ENCODE measurements at regions not wholly inside any gene's neighbourhood (a gene's known extent, or its start where the extent isn't known, plus 50 kb on each side); places are given as distances from the start of the nearest gene placed in this dataset.

DNA sequence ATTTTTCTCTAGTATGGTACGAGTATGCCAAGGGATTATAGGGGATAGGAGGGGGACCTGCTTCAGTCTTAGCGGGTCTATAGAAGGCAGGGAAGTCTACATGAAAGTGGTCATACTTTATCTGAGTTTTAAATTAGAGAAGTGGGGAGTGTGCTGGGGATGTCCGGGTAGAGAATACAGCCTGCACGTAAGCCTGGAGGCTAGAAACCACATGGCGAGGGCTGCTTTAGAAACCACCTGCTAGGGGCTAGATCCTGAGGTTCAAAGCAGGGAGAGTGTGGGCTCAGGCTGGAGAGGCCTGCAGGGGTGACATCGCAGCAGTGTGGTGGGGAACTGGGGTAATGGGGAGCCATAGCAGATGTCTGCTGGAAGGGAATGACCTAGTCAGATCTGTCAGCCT, 85.2 kb downstream of the VEGFA start:
- H3K9me3 ChIP-seq (replicated peaks; ENCODE audit: control insufficient read depth, insufficient read depth, low read length), result no peaks in the 10 kb centered on the region
- TF ChIP-seq, protein P1, sequence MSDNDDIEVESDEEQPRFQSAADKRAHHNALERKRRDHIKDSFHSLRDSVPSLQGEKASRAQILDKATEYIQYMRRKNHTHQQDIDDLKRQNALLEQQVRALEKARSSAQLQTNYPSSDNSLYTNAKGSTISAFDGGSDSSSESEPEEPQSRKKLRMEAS (IDR thresholded peaks at IDR 0.05; ENCODE audit: insufficient read depth, insufficient read length), result no peak
- TF ChIP-seq POLR2AphosphoS5 (IDR thresholded peaks at IDR 0.05; ENCODE audit: insufficient read depth, low read depth, low read length) (no peak), JUN (IDR thresholded peaks at IDR 0.05; ENCODE audit: borderline replicate concordance, insufficient read depth, insufficient read length, low read depth) (no peak), FOS (IDR thresholded peaks at IDR 0.05; ENCODE audit: borderline replicate concordance, insufficient read depth, low read length) (no peak), GATA2 (IDR thresholded peaks at IDR 0.05; ENCODE audit: insufficient read depth, insufficient read length, low read depth, low read length) (no peak)
- BruUV-seq (replicated peaks), result no TSS peak
- no peak overlapping the region for H3K4me3 ChIP-seq (replicated peaks in 1 of 3; ENCODE audit: insufficient read depth in 1 of 3, low read depth in 1 of 3, low read length in 3 of 3)
- ChIA-PET POLR2A (no interaction called here), CTCF (interaction anchor here (0.8 to 2.8 kb wide), 6 partner anchors 11 to 224 kb away, joined by 3 to 28 read pairs (median 4); no protein-coding TSS in a partner anchor)
- no peak overlapping the region for H3K9ac ChIP-seq (replicated peaks; ENCODE audit: extremely low read depth, insufficient read depth, low read length)
- no peaks in the 10 kb centered on the region for H3K36me3 ChIP-seq (ENCODE audit: control insufficient read depth in 2 of 2, extremely low read depth in 1 of 2, insufficient read depth in 2 of 2, low read length in 2 of 2)
- H3K27me3 ChIP-seq (ENCODE audit: control insufficient read depth in 2 of 2, insufficient read depth in 2 of 2, low read length in 2 of 2), result peaks cover 0 to 2% of the 10 kb centered on the region in 2 experiments
- no peaks in the 10 kb centered on the region for H4K20me1 ChIP-seq (replicated peaks; ENCODE audit: control insufficient read depth, extremely low read depth, insufficient read depth, low read length)
- H3K4me1 ChIP-seq (ENCODE audit: control insufficient read depth, extremely low read depth, insufficient read depth, low read length), result no peaks in the 10 kb centered on the region
- dilution Hi-C loops (cut with MboI; ENCODE audit: extremely low pct_ligation_motif_present, low sequenced_read_pairs), result no loop called here
- no peaks in the 10 kb centered on the region for H3K9me1 ChIP-seq (replicated peaks; ENCODE audit: control insufficient read depth, extremely low read depth, insufficient read depth, low read length)
- intact Hi-C loops (cut with micrococcal nuclease), result no loop called here
- DNase-seq (ENCODE audit: low read depth, low spot score) (no peak), FAIRE-seq (no peak)
- no peak overlapping the region for H3K4me2 ChIP-seq (ENCODE audit: insufficient read depth, low read length)
- no peaks in the 10 kb centered on the region for H3K79me2 ChIP-seq (ENCODE audit: control insufficient read depth, insufficient read depth, low read length)
- no peak overlapping the region for H3K27ac ChIP-seq (ENCODE audit: insufficient read depth, low read depth, low read length)
- H2AFZ ChIP-seq (ENCODE audit: low read depth, low read length), result no peak overlapping the region

DNA sequence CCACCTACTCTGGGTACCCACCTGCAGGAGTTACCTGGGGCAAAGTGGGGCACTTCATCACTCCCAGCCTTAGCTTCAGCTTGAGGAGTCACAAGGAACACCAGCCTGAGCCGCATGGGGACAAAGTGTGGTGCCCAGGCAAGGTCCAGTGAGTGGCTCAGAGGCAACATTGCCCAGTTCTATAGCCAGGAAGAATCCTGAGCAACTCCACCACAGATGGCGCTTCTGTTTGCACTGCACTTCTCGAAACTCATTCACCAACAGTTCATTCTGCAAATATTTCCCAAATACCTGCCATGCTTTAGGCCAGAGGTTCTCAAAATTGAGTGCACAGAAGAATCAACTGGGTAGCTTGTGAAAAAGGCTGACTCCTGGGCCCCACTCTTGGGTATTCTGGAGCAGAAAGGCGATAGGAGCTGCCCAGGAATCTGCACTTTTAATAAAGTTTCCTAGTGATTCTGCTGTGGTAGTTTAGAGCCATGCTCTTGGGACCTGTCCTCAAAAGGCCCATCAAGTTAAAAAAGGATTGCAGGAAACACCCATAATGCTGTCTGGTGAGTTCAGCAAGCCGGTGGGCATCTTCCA, 83.1 kb downstream of the VEGFA start:
- H3K9ac ChIP-seq (replicated peaks; ENCODE audit: extremely low read depth, insufficient read depth, low read length), result no peak overlapping the region
- POLR2A ChIA-PET, result no interaction called here
- H2AFZ ChIP-seq (ENCODE audit: low read depth, low read length), result no peak overlapping the region
- H3K4me2 ChIP-seq (ENCODE audit: insufficient read depth, low read length), result no peak overlapping the region
- FAIRE-seq, result no peak
- no peak for DNase-seq (ENCODE audit: low read depth, low spot score)
- no peaks in the 10 kb centered on the region for H4K20me1 ChIP-seq (replicated peaks; ENCODE audit: control insufficient read depth, extremely low read depth, insufficient read depth, low read length)
- intact Hi-C loops (cut with micrococcal nuclease), result no loop called here
- CTCF ChIA-PET, result interaction anchor here (1.3 kb wide), 1 partner anchor 13 kb away, joined by 4 read pairs; no protein-coding TSS in a partner anchor
- peaks cover 0 to 7% of the 10 kb centered on the region in 2 experiments for H3K27me3 ChIP-seq (ENCODE audit: control insufficient read depth in 2 of 2, insufficient read depth in 2 of 2, low read length in 2 of 2)
- H3K9me3 ChIP-seq (replicated peaks; ENCODE audit: control insufficient read depth, insufficient read depth, low read length), result no peaks in the 10 kb centered on the region
- H3K4me3 ChIP-seq (replicated peaks in 1 of 3; ENCODE audit: insufficient read depth in 1 of 3, low read depth in 1 of 3, low read length in 3 of 3), result no peak overlapping the region
- no peaks in the 10 kb centered on the region for H3K4me1 ChIP-seq (ENCODE audit: control insufficient read depth, extremely low read depth, insufficient read depth, low read length)
- H3K36me3 ChIP-seq (ENCODE audit: control insufficient read depth in 2 of 2, extremely low read depth in 1 of 2, insufficient read depth in 2 of 2, low read length in 2 of 2), result no peaks in the 10 kb centered on the region
- no peaks in the 10 kb centered on the region for H3K79me2 ChIP-seq (ENCODE audit: control insufficient read depth, insufficient read depth, low read length)
- dilution Hi-C loops (cut with MboI; ENCODE audit: extremely low pct_ligation_motif_present, low sequenced_read_pairs), result no loop called here
- no peak overlapping the region for H3K27ac ChIP-seq (ENCODE audit: insufficient read depth, low read depth, low read length)
- TF ChIP-seq JUN (IDR thresholded peaks at IDR 0.05; ENCODE audit: borderline replicate concordance, insufficient read depth, insufficient read length, low read depth), result no peak
- TF ChIP-seq, protein P2, sequence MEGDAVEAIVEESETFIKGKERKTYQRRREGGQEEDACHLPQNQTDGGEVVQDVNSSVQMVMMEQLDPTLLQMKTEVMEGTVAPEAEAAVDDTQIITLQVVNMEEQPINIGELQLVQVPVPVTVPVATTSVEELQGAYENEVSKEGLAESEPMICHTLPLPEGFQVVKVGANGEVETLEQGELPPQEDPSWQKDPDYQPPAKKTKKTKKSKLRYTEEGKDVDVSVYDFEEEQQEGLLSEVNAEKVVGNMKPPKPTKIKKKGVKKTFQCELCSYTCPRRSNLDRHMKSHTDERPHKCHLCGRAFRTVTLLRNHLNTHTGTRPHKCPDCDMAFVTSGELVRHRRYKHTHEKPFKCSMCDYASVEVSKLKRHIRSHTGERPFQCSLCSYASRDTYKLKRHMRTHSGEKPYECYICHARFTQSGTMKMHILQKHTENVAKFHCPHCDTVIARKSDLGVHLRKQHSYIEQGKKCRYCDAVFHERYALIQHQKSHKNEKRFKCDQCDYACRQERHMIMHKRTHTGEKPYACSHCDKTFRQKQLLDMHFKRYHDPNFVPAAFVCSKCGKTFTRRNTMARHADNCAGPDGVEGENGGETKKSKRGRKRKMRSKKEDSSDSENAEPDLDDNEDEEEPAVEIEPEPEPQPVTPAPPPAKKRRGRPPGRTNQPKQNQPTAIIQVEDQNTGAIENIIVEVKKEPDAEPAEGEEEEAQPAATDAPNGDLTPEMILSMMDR (IDR thresholded peaks at IDR 0.05; ENCODE audit: extremely low read depth in 1 of 2, insufficient read depth in 1 of 2, low read depth in 1 of 2, low read length in 2 of 2), result no peak
- no peak for TF ChIP-seq FOS (IDR thresholded peaks at IDR 0.05; ENCODE audit: borderline replicate concordance, insufficient read depth, low read length)
- no peak for TF ChIP-seq POLR2A (IDR thresholded peaks at IDR 0.05; ENCODE audit: low read depth, low read length)
- TF ChIP-seq MYC (IDR thresholded peaks at IDR 0.05; ENCODE audit: low read depth, low read length), result no peak
- no peak for TF ChIP-seq POLR2AphosphoS5 (IDR thresholded peaks at IDR 0.05; ENCODE audit: insufficient read depth, low read depth, low read length)
- TF ChIP-seq, protein P1 (IDR thresholded peaks at IDR 0.05; ENCODE audit: insufficient read depth, insufficient read length), result no peak
- TF ChIP-seq EZH2 (IDR thresholded peaks at IDR 0.05; ENCODE audit: borderline replicate concordance, low read depth, low read length, severe bottlenecking), result no peak
- TF ChIP-seq GATA2 (IDR thresholded peaks at IDR 0.05; ENCODE audit: insufficient read depth, insufficient read length, low read depth, low read length), result no peak
- no peaks in the 10 kb centered on the region for H3K9me1 ChIP-seq (replicated peaks; ENCODE audit: control insufficient read depth, extremely low read depth, insufficient read depth, low read length)
- BruUV-seq (replicated peaks), result no TSS peak

All from endothelial cell of umbilical vein (primary cell).